HG03565 (cell line): ENCODE measurements at regions not wholly inside any gene's neighbourhood (a gene's known extent, or its start where the extent isn't known, plus 50 kb on each side); places are given as distances from the start of the nearest gene placed in this dataset.

Experiments used
- ATAC-seq: cut with Tn5 transposase; IDR thresholded peaks from one replicate; pipeline ENCODE4 v1.9.1; 2021; ENCODE audit warnings: mild to moderate bottlenecking, moderate library complexity; ENCODE audit not compliant: unreplicated experiment

- no peak for ATAC-seq
Observed at GRCh38 chr10:21100871-21101514, 203.9 kb upstream of the NEBL start.

DNA sequence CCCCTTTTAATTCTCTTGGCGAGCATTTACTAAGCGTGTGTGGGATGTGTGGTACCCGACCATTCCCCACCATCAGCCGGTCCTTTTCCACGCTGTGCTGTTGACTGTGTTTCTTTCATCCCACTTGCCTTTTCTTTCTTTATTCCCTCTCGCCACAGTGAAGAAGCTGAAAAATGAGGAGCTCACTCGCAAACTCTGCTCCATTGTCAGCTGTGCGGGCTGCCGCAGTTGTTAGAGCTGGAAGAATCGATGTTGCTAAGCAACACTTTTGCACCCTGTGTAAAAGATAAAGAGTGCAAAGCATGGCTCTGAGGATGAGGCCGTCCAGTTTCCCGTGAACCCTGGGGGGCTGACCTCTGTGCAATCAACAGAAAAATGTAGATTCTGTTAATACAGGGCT, 203.1 kb upstream of the NEBL start:
- no peak for ATAC-seq

DNA sequence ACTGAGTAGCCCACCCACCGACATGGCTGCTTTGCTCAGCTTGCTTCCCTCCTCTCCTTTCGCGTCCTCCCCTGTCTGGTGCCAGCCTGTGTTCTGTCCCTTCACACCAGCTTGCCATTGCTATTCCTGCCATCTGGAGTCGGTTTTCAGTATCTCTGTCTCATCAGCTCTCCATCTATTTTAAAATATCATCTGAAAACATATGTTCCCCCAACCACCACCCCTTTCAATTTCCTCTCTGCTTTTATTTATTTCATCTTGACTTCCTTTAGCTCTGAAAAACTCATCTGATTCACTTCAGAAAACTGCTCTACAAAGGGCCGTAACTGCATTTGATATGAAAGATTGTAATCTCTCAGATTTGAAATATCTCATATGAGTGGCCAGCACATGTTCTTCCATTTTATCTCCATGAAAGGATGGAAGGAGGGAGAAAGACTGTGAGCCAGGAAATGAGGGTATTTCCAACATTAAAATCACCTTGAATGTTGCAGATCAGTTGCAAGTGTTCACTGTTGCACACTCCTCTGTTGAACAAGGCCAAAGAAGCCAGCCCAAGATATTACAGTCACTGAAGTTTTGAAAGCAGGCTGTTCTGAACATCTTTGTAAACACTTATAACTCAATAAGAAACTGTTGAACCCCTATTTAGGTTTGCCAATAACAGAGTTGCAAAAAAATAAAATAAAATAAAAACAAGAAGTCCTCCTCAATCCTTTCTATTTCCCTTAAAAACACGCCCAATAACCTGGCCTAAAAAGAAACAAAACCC, 202.4 kb upstream of the NEBL start:
- ATAC-seq: no peak

DNA sequence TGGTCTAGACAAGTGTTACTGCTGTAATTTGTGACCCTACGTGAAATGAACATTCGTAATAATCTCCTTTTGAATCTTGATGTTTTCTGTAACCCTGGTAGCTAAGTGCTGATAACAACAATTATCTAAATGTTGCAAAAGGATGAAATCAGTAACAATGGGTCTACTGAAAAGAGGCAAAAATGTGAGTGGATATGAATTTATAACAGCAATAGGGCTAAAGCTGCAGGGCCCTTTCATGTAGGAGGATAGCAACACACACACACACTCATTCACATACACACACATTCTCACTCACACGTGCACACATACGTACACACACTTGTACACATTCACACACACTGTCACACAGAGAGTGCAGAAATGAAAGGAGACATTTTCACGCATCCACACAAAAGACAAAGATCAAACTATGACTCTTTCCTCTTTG, 200.8 kb upstream of the NEBL start:
- no peak for ATAC-seq

GRCh38 chr10:21095494-21096055, 198.5 kb upstream of the NEBL start:
- ATAC-seq: no peak

DNA sequence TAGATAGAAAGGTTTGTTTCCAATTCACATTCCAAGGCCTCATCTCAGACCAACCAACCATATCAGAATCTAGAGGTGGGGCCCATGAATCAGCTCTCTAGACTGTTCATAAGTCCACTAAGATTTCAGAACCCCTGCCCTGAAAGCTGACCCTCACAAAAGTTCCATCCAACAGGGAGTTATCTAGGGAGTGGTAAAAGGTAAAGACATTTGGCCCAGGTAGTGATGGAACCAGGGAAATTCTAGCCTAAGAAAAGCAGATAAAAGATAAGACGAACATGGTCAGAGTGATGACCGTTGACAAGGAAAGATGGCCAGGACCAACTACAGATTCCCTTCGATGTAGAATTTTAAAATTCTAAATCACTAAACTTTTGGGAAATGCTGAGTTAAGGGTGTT, 198.0 kb upstream of the NEBL start:
- ATAC-seq: no peak

GRCh38 chr10:21092683-21093524, 195.8 kb upstream of the NEBL start:
- ATAC-seq: no peak

- no peak for ATAC-seq
Observed at GRCh38 chr10:21090609-21091082, 193.5 kb upstream of the NEBL start.

GRCh38 chr10:21087476-21087875, 190.4 kb upstream of the NEBL start:
- ATAC-seq: no peak

GRCh38 chr10:21084700-21085099, 187.6 kb upstream of the NEBL start:
- no peak for ATAC-seq

DNA sequence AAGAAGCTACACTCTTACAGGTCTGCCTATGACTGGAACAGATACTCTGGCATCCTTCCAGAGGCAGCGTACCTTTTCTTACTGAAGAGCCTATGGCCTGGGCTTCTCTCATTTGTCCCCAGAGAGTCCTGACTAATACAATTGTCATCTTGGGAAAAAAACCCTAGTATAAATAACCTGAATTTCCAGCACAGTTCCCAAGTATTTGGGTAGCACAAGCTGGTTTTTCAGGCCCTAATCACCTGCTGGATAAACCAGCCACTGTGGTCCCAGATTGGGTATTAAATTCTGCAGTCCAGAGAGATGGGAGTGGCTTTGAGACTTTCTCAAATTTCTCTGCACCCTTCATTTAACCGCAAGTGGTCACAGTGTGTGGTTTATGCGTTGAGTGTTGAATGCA, 186.8 kb upstream of the NEBL start:
- no peak for ATAC-seq

GRCh38 chr10:21082206-21082605, 185.1 kb upstream of the NEBL start:
- no peak for ATAC-seq

GRCh38 chr10:21080261-21080660, 183.2 kb upstream of the NEBL start:
- no peak for ATAC-seq

DNA sequence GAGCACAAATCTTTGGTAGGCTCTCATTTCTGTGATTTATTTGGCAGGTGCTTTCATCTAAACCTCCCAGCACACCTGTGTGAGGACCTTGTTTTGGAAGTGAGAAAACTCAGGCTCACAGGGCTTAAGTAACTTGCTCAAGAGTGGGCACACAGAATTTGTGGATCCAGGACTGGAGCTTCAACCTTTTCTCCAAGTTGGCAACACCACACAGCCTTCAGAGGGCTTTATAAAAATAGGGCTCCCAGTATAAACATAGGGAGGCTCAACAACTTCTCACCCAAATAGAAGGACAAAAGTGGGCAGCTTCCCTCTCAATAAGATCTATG, 182.2 kb upstream of the NEBL start:
- no peak for ATAC-seq

GRCh38 chr10:21078410-21079329, 181.6 kb upstream of the NEBL start:
- peak; percentile 54 for ATAC-seq

DNA sequence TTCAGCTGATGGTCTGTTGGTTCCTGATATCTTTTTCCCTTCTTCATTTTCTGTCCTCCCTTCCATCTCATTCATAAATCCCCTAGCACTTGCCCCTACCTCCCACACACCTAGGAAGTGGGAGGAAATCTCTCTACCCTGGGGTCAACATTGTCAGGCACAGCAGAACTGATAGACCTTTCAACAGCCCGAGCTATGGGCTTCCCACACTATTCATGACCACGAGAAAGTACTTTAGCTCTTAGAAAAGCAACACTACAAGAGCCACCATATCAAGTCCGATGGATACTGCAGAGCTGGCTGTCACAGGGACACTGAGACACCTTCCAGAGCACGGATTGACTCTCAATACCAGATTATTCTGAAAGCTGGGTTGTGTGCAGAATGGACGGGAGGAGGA, 180.6 kb upstream of the NEBL start:
- ATAC-seq: no peak

DNA sequence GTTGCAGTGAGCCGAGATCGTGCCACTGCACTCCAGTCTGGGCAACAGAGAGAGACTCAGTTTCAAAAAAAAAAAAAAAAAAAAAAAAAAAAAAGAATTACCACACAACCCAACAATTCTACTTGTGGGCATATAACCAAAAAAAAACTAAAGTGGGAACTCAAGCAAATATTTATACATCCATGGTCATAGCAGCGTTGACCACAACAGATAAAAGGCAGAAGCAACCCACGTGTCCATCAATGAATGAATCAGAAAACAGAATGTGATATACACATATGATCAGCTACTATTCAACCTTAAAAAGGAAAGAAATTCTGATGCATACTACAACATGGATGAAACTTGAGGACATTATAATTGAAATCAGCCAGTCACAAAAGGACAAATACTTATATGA, 179.3 kb upstream of the NEBL start:
- no peak for ATAC-seq

DNA sequence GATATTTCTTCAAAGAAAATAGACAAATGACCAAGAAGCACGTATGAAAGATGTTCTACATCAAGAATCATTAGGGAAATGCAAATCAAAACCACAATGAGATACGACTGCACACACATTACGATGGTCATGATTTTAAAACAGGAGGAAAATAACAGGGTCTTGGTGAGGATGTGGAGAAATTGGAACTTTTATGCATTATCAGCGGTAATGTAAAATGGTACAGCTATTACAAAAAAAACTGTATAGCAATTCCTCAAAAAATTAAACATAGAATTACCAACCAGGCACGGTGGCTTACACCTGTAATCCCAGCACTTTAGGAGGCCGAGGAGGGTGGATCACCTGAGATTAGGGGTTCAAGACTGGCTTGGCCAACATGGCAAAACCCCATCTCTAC, 178.8 kb upstream of the NEBL start:
- no peak for ATAC-seq

GRCh38 chr10:21071001-21071673, 174.0 kb upstream of the NEBL start:
- no peak for ATAC-seq
